K562 (cell line): ENCODE measurements at regions not wholly inside any gene's neighbourhood (a gene's known extent, or its start where the extent isn't known, plus 50 kb on each side); places are given as distances from the start of the nearest gene placed in this dataset.

Experiments used
- EP300 ChIP-seq: IDR thresholded peaks from 2 replicates; pipeline ENCODE4 v1.6.1; 2012; ENCODE audit warnings: low read length, improper control_type of control experiment
- ESRRA ChIP-seq: fragments of 450-650 bp; IDR thresholded peaks from 2 replicates; pipeline ENCODE4 v1.6.1; 2014; ENCODE audit warnings: low read depth, mild to moderate bottlenecking, moderate library complexity, borderline replicate concordance
- ETV1 ChIP-seq: fragments of 450-650 bp; conservative IDR thresholded peaks from 2 replicates; pipeline ENCODE4 v1.6.1; 2016; ENCODE audit warnings: missing genetic modification characterization, control low read depth, low read depth, missing compliant biosample characterization
- FOXA3 ChIP-seq, 2 experiments: fragments of 450-650 bp in 1 of 2; sonication (generic) in 1 of 2; formaldehyde crosslinking; IDR thresholded peaks in 1 of 2; conservative IDR thresholded peaks in 1 of 2; 2 replicates each; pipeline versions ENCODE4 v1.4.0 to v1.8.0; 2020 to 2022; ENCODE audit warnings: mild to moderate bottlenecking in 2 of 2, missing genetic modification reagents in 1 of 2
- HNRNPH1 ChIP-seq: fragments of 200-400 bp; formaldehyde crosslinking; optimal IDR thresholded peaks from 2 replicates; pipeline ENCODE3; 2017; ENCODE audit warnings: low read depth, mild to moderate bottlenecking, low read length, moderate library complexity
- MAZ ChIP-seq, 2 experiments: fragments of 450-650 bp in 1 of 2; sonication (generic) in 1 of 2; formaldehyde crosslinking; IDR thresholded peaks in 1 of 2; conservative IDR thresholded peaks in 1 of 2; 2 replicates each; pipeline versions ENCODE4 v1.4.0 to v1.5.0; 2020; ENCODE audit warnings: mild to moderate bottlenecking in 1 of 2, missing genetic modification reagents in 1 of 2
- MEF2D ChIP-seq: conservative IDR thresholded peaks from 2 replicates; pipeline ENCODE4 v1.6.1; 2016; ENCODE audit warnings: low read depth, missing genetic modification characterization, missing compliant biosample characterization
- POLR3G ChIP-seq: IDR thresholded peaks from 2 replicates; pipeline ENCODE4 v1.6.1; 2011; ENCODE audit not compliant: insufficient read length, insufficient replicate concordance; ENCODE audit errors: extremely low read depth
- POU5F1 ChIP-seq: fragments of 150-350 bp; IDR thresholded peaks from 2 replicates; pipeline ENCODE4 v1.6.1; 2014; ENCODE audit warnings: borderline replicate concordance, low read length, low read depth, mild to moderate bottlenecking; ENCODE audit not compliant: partially characterized antibody
- RUNX1 ChIP-seq: sonication (generic); IDR thresholded peaks from 2 replicates; pipeline ENCODE4 v1.6.1; 2016; ENCODE audit warnings: antibody characterized with exemption, low read depth
- SMARCE1 ChIP-seq: fragments of 450-650 bp; IDR thresholded peaks from 2 replicates; pipeline ENCODE4 v1.7.1; 2016; ENCODE audit warnings: mild to moderate bottlenecking
- SRSF7 ChIP-seq: fragments of 200-400 bp; formaldehyde crosslinking; optimal IDR thresholded peaks from 2 replicates; pipeline ENCODE3; 2017; ENCODE audit warnings: mild to moderate bottlenecking, low read depth, low read length
- SUPT5H ChIP-seq: fragments of 450-650 bp; IDR thresholded peaks from 2 replicates; pipeline ENCODE4 v1.6.1; 2016
- TAL1 ChIP-seq: fragments of 450-650 bp; IDR thresholded peaks from 2 replicates; pipeline ENCODE4 v1.6.1; 2016; ENCODE audit warnings: mild to moderate bottlenecking
- TGIF2 ChIP-seq: sonication (generic); formaldehyde crosslinking; IDR thresholded peaks from 2 replicates; pipeline ENCODE4 v1.8.1; 2022; ENCODE audit warnings: mild to moderate bottlenecking, missing genetic modification reagents, moderate library complexity
- TSC22D4 ChIP-seq: fragments of 450-650 bp; IDR thresholded peaks from 2 replicates; pipeline ENCODE4 v1.6.1; 2016; ENCODE audit warnings: missing genetic modification characterization, missing biosample characterization, control low read depth
- ZBTB49 ChIP-seq: sonication (generic); formaldehyde crosslinking; IDR thresholded peaks from 2 replicates; pipeline ENCODE4 v1.8.0; 2022; ENCODE audit warnings: missing genetic modification reagents, mild to moderate bottlenecking, borderline replicate concordance
- ZFP1 ChIP-seq: fragments of 450-650 bp; formaldehyde crosslinking; IDR thresholded peaks from 2 replicates; pipeline ENCODE4 v1.4.0; 2020; ENCODE audit warnings: mild to moderate bottlenecking, mixed read lengths
- ZNF444 ChIP-seq: fragments of 250-450 bp; sonication (Bioruptor Pico); IDR thresholded peaks from 2 replicates; pipeline ENCODE4 v1.4.0; 2020; ENCODE audit warnings: mild to moderate bottlenecking, moderate library complexity
- TF ChIP-seq, protein P1 (sequence below): sonication (generic); formaldehyde crosslinking; IDR thresholded peaks from 2 replicates; pipeline ENCODE4 v1.8.0; 2023; ENCODE audit warnings: mild to moderate bottlenecking, missing genetic modification reagents
- TF ChIP-seq, protein P2 (sequence below): fragments of 250-450 bp; sonication (Bioruptor Pico); IDR thresholded peaks from 2 replicates; pipeline ENCODE4 v1.4.0; 2020; ENCODE audit warnings: mild to moderate bottlenecking

DNA sequence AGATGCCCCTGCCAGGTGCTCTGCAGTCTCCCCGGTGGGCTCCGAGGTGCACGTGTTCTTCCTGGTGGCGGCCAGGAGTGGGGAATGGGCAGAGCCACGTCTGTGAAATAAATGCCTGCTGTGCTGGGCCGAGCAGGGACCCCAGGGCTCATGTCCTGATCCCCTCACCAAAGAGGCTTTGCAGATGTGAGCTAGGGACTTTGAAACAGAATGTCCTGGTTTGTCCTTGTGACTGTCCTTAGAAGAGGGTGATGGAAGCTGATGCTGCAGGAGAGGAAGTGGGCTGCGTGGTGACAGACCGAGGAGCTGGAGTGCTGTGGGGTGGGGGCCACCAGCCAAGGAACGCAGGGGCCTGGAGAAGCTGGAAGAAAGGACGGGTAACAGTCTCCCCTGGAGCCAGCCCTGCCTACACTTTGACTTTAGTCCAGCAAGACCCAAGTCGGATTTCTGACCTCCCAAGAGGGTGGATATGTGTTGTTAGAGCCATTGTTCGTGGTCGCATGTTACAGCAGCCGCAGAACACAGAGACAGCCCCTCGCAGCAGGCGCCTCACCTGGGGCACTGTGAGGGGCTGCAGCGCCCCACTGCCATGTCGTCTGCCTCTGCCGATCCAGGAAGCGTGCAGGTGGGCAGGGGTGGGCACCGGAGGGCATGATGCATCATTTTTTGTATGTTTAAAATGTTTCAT, 217.9 kb upstream of the CIBAR2 start (continued):
- TF ChIP-seq RUNX1 = no peak
- no peak for TF ChIP-seq ZNF444
- TF ChIP-seq ETV1 = no peak
- TF ChIP-seq, protein P1, sequence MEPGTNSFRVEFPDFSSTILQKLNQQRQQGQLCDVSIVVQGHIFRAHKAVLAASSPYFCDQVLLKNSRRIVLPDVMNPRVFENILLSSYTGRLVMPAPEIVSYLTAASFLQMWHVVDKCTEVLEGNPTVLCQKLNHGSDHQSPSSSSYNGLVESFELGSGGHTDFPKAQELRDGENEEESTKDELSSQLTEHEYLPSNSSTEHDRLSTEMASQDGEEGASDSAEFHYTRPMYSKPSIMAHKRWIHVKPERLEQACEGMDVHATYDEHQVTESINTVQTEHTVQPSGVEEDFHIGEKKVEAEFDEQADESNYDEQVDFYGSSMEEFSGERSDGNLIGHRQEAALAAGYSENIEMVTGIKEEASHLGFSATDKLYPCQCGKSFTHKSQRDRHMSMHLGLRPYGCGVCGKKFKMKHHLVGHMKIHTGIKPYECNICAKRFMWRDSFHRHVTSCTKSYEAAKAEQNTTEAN (CRISPR knock-in tag) = no peak
- no peak for TF ChIP-seq SUPT5H
- TF ChIP-seq, protein P2, sequence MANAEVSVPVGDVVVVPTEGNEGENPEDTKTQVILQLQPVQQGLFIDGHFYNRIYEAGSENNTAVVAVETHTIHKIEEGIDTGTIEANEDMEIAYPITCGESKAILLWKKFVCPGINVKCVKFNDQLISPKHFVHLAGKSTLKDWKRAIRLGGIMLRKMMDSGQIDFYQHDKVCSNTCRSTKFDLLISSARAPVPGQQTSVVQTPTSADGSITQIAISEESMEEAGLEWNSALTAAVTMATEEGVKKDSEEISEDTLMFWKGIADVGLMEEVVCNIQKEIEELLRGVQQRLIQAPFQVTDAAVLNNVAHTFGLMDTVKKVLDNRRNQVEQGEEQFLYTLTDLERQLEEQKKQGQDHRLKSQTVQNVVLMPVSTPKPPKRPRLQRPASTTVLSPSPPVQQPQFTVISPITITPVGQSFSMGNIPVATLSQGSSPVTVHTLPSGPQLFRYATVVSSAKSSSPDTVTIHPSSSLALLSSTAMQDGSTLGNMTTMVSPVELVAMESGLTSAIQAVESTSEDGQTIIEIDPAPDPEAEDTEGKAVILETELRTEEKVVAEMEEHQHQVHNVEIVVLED (CRISPR knock-in tag) = no peak
- TF ChIP-seq POLR3G = no peak
- no peak for TF ChIP-seq HNRNPH1
- TF ChIP-seq FOXA3 (CRISPR knock-in tag; conservative IDR thresholded peaks at IDR 0.05 in 1 of 2, IDR thresholded peaks at IDR 0.05 in 1 of 2) = peak in 1 of 2 experiments; percentile 31; a peak in 1 of 4 replicates
- no peak for TF ChIP-seq SMARCE1
- TF ChIP-seq ZBTB49 (CRISPR knock-in tag) = no peak
- 0 out of 2 replicates have a peak, but pooled peaks have one; percentile 49 for TF ChIP-seq TGIF2 (CRISPR knock-in tag)
- no peak for TF ChIP-seq TAL1
- TF ChIP-seq ESRRA = peak; percentile 80
- TF ChIP-seq TSC22D4 = no peak
- no peak for TF ChIP-seq ZFP1 (CRISPR knock-in tag)
- TF ChIP-seq SRSF7 = no peak
- no peak for TF ChIP-seq EP300
- no peak for TF ChIP-seq POU5F1
- TF ChIP-seq MAZ (CRISPR knock-in tag; conservative IDR thresholded peaks at IDR 0.05 in 1 of 2, IDR thresholded peaks at IDR 0.05 in 1 of 2) = no peak
- TF ChIP-seq MEF2D = no peak
